Activated T-helper 2 cell treated with anti-CD3 and anti-CD28 coated beads, Interferon-gamma antibody, Interleukin-2, Interleukin-4, amounts not matched to agents 10 μg/mL and 5 μg/mL and 100 μg/mL, durations not matched to agents 14 hours and 24 hours and 36 hours (primary cell): ENCODE measurements at regions not wholly inside any gene's neighbourhood (a gene's known extent, or its start where the extent isn't known, plus 50 kb on each side); places are given as distances from the start of the nearest gene placed in this dataset.

Experiments used
- DNase-seq: peaks from one replicate; pipeline ENCODE4 v3.0.0; 2021; ENCODE audit warnings: low spot score
- H3K27ac Mint-ChIP-seq: one replicate; pipeline ENCODE4 v1.8.0; 2021; ENCODE audit warnings: mixed read lengths
- H3K27me3 Mint-ChIP-seq: one replicate; pipeline ENCODE4 v1.8.0; 2021; ENCODE audit warnings: low read depth, mixed read lengths
- H3K36me3 Mint-ChIP-seq: one replicate; pipeline ENCODE4 v1.8.0; 2021; ENCODE audit warnings: low read depth, mixed read lengths
- H3K4me1 Mint-ChIP-seq: one replicate; pipeline ENCODE4 v1.8.0; 2021; ENCODE audit warnings: low read depth, mixed read lengths
- H3K4me3 Mint-ChIP-seq: one replicate; pipeline ENCODE4 v1.8.0; 2021; ENCODE audit warnings: low read depth, mild to moderate bottlenecking, moderate library complexity, mixed read lengths
- H3K9me3 Mint-ChIP-seq: one replicate; pipeline ENCODE4 v1.8.0; 2021; ENCODE audit warnings: mixed read lengths
- intact Hi-C: fragments of 100-400 bp; cut with micrococcal nuclease; formaldehyde crosslinking; loops from one replicate; pipeline ENCODE4 v1.15.1; 2023

- Mint-ChIP-seq H3K27ac (no peak overlapping the region), H3K4me1 (peaks cover 2% of the 10 kb centered on the region), H3K4me3 (no peak overlapping the region), H3K27me3 (no peaks in the 10 kb centered on the region), H3K9me3 (no peaks in the 10 kb centered on the region), H3K36me3 (no peaks in the 10 kb centered on the region)
- no peak for DNase-seq
- intact Hi-C loops, result no loop called here
Measured at GRCh38 chr11:103661991-103662390, 374.4 kb upstream of the DDI1 start.

- Mint-ChIP-seq H3K27ac (no peak overlapping the region), H3K27me3 (no peaks in the 10 kb centered on the region)
- intact Hi-C loops, result no loop called here
Measured at GRCh38 chr11:103662880-103663279, 373.6 kb upstream of the DDI1 start.

GRCh38 chr11:103668859-103669258 is 367.6 kb upstream of the DDI1 start:
- H3K4me1 Mint-ChIP-seq, result no peaks in the 10 kb centered on the region
- H3K27ac Mint-ChIP-seq, result no peak overlapping the region
- H3K36me3 Mint-ChIP-seq, result no peaks in the 10 kb centered on the region
- no peak for DNase-seq
- no peaks in the 10 kb centered on the region for H3K9me3 Mint-ChIP-seq
- intact Hi-C loops, result no loop called here
- H3K27me3 Mint-ChIP-seq, result no peaks in the 10 kb centered on the region
- no peak overlapping the region for H3K4me3 Mint-ChIP-seq

More at GRCh38 chr11:103662880-103663279, 373.6 kb upstream of the DDI1 start:
- Mint-ChIP-seq H3K36me3 (no peaks in the 10 kb centered on the region), H3K9me3 (no peaks in the 10 kb centered on the region), H3K4me1 (peaks cover 2% of the 10 kb centered on the region), H3K4me3 (no peak overlapping the region)
- no peak for DNase-seq

GRCh38 chr11:103671143-103671651 is 365.2 kb upstream of the DDI1 start:
- Mint-ChIP-seq H3K4me3 (no peak overlapping the region), H3K4me1 (no peaks in the 10 kb centered on the region), H3K9me3 (no peaks in the 10 kb centered on the region), H3K27me3 (no peaks in the 10 kb centered on the region), H3K27ac (no peak overlapping the region), H3K36me3 (no peaks in the 10 kb centered on the region)
- intact Hi-C loops, result no loop called here
- DNase-seq, result no peak

GRCh38 chr11:103673773-103674172 is 362.7 kb upstream of the DDI1 start:
- no peaks in the 10 kb centered on the region for H3K4me1 Mint-ChIP-seq
- H3K4me3 Mint-ChIP-seq, result no peak overlapping the region
- intact Hi-C loops, result no loop called here
- H3K27ac Mint-ChIP-seq, result no peak overlapping the region
- H3K27me3 Mint-ChIP-seq, result no peaks in the 10 kb centered on the region
- H3K36me3 Mint-ChIP-seq, result no peaks in the 10 kb centered on the region
- H3K9me3 Mint-ChIP-seq, result no peaks in the 10 kb centered on the region
- no peak for DNase-seq

- no peak for DNase-seq
- Mint-ChIP-seq H3K36me3 (no peaks in the 10 kb centered on the region), H3K9me3 (no peaks in the 10 kb centered on the region), H3K4me3 (no peak overlapping the region), H3K27ac (no peak overlapping the region), H3K27me3 (no peaks in the 10 kb centered on the region), H3K4me1 (no peaks in the 10 kb centered on the region)
- intact Hi-C loops, result no loop called here
Measured at GRCh38 chr11:103676413-103676812, 360.0 kb upstream of the DDI1 start.

GRCh38 chr11:103680826-103681225 is 355.6 kb upstream of the DDI1 start:
- intact Hi-C loops, result loop anchor here (5.0 kb wide), 2 partner anchors 471 to 651 kb away; no protein-coding TSS in a partner anchor
- Mint-ChIP-seq H3K9me3 (no peaks in the 10 kb centered on the region), H3K27ac (no peak overlapping the region), H3K36me3 (no peaks in the 10 kb centered on the region), H3K4me1 (peaks cover 2% of the 10 kb centered on the region), H3K4me3 (no peak overlapping the region), H3K27me3 (no peaks in the 10 kb centered on the region)
- DNase-seq, result no peak

- H3K9me3 Mint-ChIP-seq, result no peaks in the 10 kb centered on the region
- H3K27me3 Mint-ChIP-seq, result no peaks in the 10 kb centered on the region
- H3K4me3 Mint-ChIP-seq, result no peak overlapping the region
- H3K4me1 Mint-ChIP-seq, result peaks cover 2% of the 10 kb centered on the region
- no peaks in the 10 kb centered on the region for H3K36me3 Mint-ChIP-seq
- H3K27ac Mint-ChIP-seq, result no peak overlapping the region
- intact Hi-C loops, result loop anchor here (5.0 kb wide), 2 partner anchors 470 to 650 kb away; no protein-coding TSS in a partner anchor
- no peak for DNase-seq
Measured at GRCh38 chr11:103681855-103682254, 354.6 kb upstream of the DDI1 start.

GRCh38 chr11:103682318-103683184 is 353.9 kb upstream of the DDI1 start:
- Mint-ChIP-seq H3K9me3 (no peaks in the 10 kb centered on the region), H3K4me3 (no peak overlapping the region), H3K27me3 (no peaks in the 10 kb centered on the region), H3K27ac (no peak overlapping the region), H3K4me1 (peaks cover 2% of the 10 kb centered on the region), H3K36me3 (no peaks in the 10 kb centered on the region)
- DNase-seq, result peak; percentile 30
- intact Hi-C loops, result loop anchor here (5.0 kb wide), 2 partner anchors 470 to 650 kb away; no protein-coding TSS in a partner anchor

GRCh38 chr11:103683576-103683975 is 352.9 kb upstream of the DDI1 start:
- no peak overlapping the region for H3K4me3 Mint-ChIP-seq
- no peaks in the 10 kb centered on the region for H3K9me3 Mint-ChIP-seq
- no peak overlapping the region for H3K27ac Mint-ChIP-seq
- no peaks in the 10 kb centered on the region for H3K27me3 Mint-ChIP-seq
- DNase-seq, result no peak
- no peaks in the 10 kb centered on the region for H3K36me3 Mint-ChIP-seq
- intact Hi-C loops, result loop anchor here (5.0 kb wide), 2 partner anchors 469 to 649 kb away; no protein-coding TSS in a partner anchor
- H3K4me1 Mint-ChIP-seq, result peaks cover 2% of the 10 kb centered on the region

- no peaks in the 10 kb centered on the region for H3K36me3 Mint-ChIP-seq
- no peak overlapping the region for H3K27ac Mint-ChIP-seq
- intact Hi-C loops, result no loop called here
- DNase-seq, result no peak
- H3K9me3 Mint-ChIP-seq, result no peaks in the 10 kb centered on the region
- H3K4me1 Mint-ChIP-seq, result no peaks in the 10 kb centered on the region
- H3K4me3 Mint-ChIP-seq, result no peak overlapping the region
- no peaks in the 10 kb centered on the region for H3K27me3 Mint-ChIP-seq
Measured at GRCh38 chr11:103688924-103689323, 347.5 kb upstream of the DDI1 start.

GRCh38 chr11:103690356-103690755 is 346.1 kb upstream of the DDI1 start:
- intact Hi-C loops, result no loop called here
- Mint-ChIP-seq H3K27ac (no peak overlapping the region), H3K27me3 (no peaks in the 10 kb centered on the region), H3K9me3 (no peaks in the 10 kb centered on the region), H3K4me3 (no peak overlapping the region), H3K4me1 (no peaks in the 10 kb centered on the region), H3K36me3 (no peaks in the 10 kb centered on the region)
- DNase-seq, result no peak

- Mint-ChIP-seq H3K27me3 (no peaks in the 10 kb centered on the region), H3K36me3 (no peaks in the 10 kb centered on the region), H3K4me1 (no peaks in the 10 kb centered on the region), H3K4me3 (no peak overlapping the region), H3K9me3 (no peaks in the 10 kb centered on the region), H3K27ac (no peak overlapping the region)
- no peak for DNase-seq
- intact Hi-C loops, result no loop called here
Measured at GRCh38 chr11:103696123-103696522, 340.3 kb upstream of the DDI1 start.
